GM12864 (cell line): ENCODE measurements at regions not wholly inside any gene's neighbourhood (a gene's known extent, or its start where the extent isn't known, plus 50 kb on each side); places are given as distances from the start of the nearest gene placed in this dataset.

ENCODE experiments used
- DNase-seq: peaks from one replicate; pipeline ENCODE4 v3.0.0-alpha.2; 2011; ENCODE audit warnings: low read depth
- H3K4me3 ChIP-seq: 2 replicates; pipeline ENCODE4 v1.5.1; 2011; ENCODE audit warnings: mild to moderate bottlenecking, low read depth, low read length, control low read depth
- CTCF ChIP-seq: IDR thresholded peaks from 2 replicates; pipeline ENCODE4 v1.5.1; 2011; ENCODE audit warnings: low read depth, mild to moderate bottlenecking, moderate library complexity, low read length, control low read depth, inconsistent platforms; ENCODE audit errors: missing control alignments

DNA sequence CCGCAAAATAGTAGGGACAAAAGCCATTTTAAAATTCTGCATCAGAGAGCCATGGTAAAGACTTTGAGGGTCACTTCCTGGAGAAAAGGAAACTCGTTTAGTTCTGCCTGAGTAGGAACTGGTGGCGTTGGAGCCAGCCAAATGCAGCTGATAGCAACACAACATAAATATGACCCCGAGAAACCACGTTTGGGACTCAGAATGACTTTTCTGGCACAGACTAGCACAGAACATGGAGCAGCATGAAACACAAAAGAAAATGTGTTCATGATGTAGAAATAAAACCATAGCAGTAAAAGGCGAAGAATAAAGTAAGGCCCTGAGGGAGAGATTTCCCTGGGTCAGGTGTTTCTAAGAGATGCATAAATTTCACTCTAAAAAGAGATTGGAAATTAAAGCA lies 149.2 kb upstream of the KLHL29 start:
- H3K4me3 ChIP-seq, result no peak overlapping the region
- TF ChIP-seq CTCF, result no peak
- no peak for DNase-seq

- no peak for TF ChIP-seq CTCF
- H3K4me3 ChIP-seq, result no peak overlapping the region
- DNase-seq, result no peak
These were observed 147.8 kb upstream of the KLHL29 start for GRCh38 chr2:23237147-23237546.

DNA sequence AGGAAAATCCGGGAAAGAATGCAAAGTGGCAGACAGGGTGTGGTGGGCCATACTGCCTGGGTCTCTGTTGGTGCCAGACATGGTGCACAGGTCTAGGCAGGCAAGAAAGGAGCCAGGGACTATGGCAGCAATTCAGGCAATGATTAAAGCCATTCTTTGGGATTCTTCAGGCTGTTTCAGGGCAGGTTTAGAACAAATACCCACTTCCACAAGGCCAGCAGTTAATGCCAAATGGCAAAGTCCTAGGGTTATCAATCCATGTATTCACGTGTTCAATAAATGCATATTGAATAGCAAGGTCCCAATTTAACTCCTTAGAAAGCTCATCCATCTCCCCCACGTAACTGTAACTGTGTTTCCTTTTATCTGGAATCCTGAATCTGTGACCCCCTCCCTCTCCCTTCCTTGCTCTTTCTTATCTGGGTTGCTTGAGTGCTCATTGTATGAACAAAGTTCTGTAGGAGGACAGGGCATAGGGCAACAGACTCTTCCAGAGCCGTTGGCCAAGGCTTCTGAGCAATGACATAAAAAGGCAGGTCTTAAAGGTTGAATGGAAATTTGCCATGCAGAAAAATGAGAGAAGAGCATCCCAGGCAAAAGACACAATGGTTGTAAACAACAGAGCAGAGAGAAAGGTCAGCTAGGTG lies 146.8 kb upstream of the KLHL29 start:
- no peak overlapping the region for H3K4me3 ChIP-seq
- no peak for TF ChIP-seq CTCF
- no peak for DNase-seq

GRCh38 chr2:23239374-23239773 lies 145.6 kb upstream of the KLHL29 start:
- no peak for TF ChIP-seq CTCF
- H3K4me3 ChIP-seq, result no peak overlapping the region
- no peak for DNase-seq

GRCh38 chr2:23241121-23241520 lies 143.9 kb upstream of the KLHL29 start:
- no peak for TF ChIP-seq CTCF
- no peak for DNase-seq
- H3K4me3 ChIP-seq, result no peak overlapping the region

DNA sequence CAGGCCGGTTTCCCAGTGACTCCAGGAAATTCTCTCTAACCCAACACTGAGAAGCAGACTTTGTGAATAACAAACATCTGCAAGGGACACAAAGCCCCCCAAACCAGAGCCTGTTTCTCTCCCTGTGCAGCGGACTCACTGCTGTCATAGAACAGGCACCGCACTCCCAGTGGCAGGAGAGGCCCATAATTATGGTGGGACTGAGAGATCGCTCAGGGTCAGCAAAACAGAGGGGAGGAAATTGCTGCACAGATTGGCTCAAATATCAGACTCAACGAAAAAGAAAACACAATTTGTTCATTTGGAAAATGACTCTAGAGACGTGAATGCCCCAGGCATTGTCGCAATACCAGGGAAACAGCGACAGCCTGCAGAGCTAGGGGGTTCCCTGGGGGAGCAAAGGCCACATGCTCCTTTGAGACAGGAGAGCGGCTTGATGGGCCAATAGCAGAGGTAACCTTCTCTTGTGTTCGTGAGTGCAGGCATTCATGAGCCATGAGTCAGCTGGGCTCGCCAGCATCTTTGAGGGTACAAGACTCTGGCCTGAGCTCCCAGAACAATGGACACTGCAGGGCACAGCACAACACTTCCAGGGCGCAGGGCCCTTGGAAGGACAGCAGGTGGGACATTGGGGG lies 143.3 kb upstream of the KLHL29 start:
- no peak overlapping the region for H3K4me3 ChIP-seq
- DNase-seq, result no peak
- TF ChIP-seq CTCF, result no peak
